Pancreas (tissue), 10 donors: ENCODE measurements at regions not wholly inside any gene's neighbourhood (a gene's known extent, or its start where the extent isn't known, plus 50 kb on each side); places are given as distances from the start of the nearest gene placed in this dataset.

Experiments used
- ATAC-seq, 4 donors: fragments of 200-7000 bp; cut with Tn5 transposase; one replicate each; pipeline versions ENCODE4 v1.8.0 to v1.9.1; 2020; ENCODE audit warnings: mild to moderate bottlenecking in 4 of 4, moderate library complexity in 4 of 4
- DNase-seq, 6 donors: peaks; one replicate each; pipeline ENCODE4 v3.0.0-alpha.2; 2020
- FAIRE-seq: peaks from 2 replicates; lab custom pipeline; 2012; peaks lifted over from hg19 to GRCh38; lab: Jason Lieb, UNC
- H3K27ac ChIP-seq, 4 donors: fragments of 200-600 bp; sonication (generic); 1 replicate in 3 of 4; 2 replicates in 1 of 4; pipeline versions ENCODE4 v1.5.0 to v1.8.0; 2020
- H3K27me3 ChIP-seq, 4 donors: fragments of 200-600 bp; one replicate each; pipeline ENCODE4 v1.8.0; 2021
- H3K36me3 ChIP-seq, 3 donors: fragments of 200-600 bp; sonication (generic) in 1 of 3; one replicate each; pipeline versions ENCODE4 v1.5.0 to v1.8.0; 2020 to 2021
- H3K4me1 ChIP-seq, 3 donors: fragments of 200-600 bp; one replicate each; pipeline ENCODE4 v1.8.0; 2021
- H3K4me3 ChIP-seq, 4 donors: fragments of 200-600 bp; sonication (generic) in 2 of 4; one replicate each; pipeline versions ENCODE4 v1.5.0 to v1.8.0; 2020 to 2021
- H3K9me3 ChIP-seq, 4 donors: fragments of 200-600 bp; one replicate each; pipeline ENCODE4 v1.8.0; 2021
- CTCF ChIP-seq, 4 donors: fragments of 200-600 bp; sonication (generic) in 3 of 4; IDR thresholded peaks; one replicate each; pipeline versions ENCODE4 v1.5.0 to v1.8.0; 2021; ENCODE audit warnings: antibody characterized with exemption in 4 of 4
- WGBS, 2 donors: extraction: QIAGEN DNeasy Blood & Tissue Kit; methylation state at CpG; one replicate each; pipeline ENCODE4 v1.1.7; 2013; 5-methylcytosine and 5-hydroxymethylcytosine counted together
- intact Hi-C, 3 donors: fragments of 100-400 bp; cut with DNase I; formaldehyde crosslinking; loops; one replicate each; pipeline versions ENCODE4 v1.11.1 to v1.14.2; 2022
- donor health status: healthy with polysubstance abuse.
- donor health status: DM: no; HTN: no; CAD: no; lungs with moderate emphysema.
- donor health status: DM: no; HTN: no; CAD: no.
- donor health status: control.
- donor health status: control.
- donor health status: Bipolar disorder and iron deficiency.
- donor health status: DM: yes; HTN: yes; CAD: no.
- donor health status: DM: no; HTN: no; CAD: no.
- donor health status: DM: no; HTN: no; CAD: no.
- donor health status: DM: yes; HTN: yes; CAD: no.

GRCh38 chr5:68139611-68140441 lies 75.7 kb upstream of the PIK3R1 start:
- no peak for TF ChIP-seq CTCF (IDR thresholded peaks at IDR 0.05)
- peaks cover 0 to 2% (median under 1%) of the 10 kb centered on the region in 3 donors for H3K4me1 ChIP-seq
- no peaks in the 10 kb centered on the region for H3K27me3 ChIP-seq
- FAIRE-seq (no peak), DNase-seq (no peak), ATAC-seq (no peak)
- WGBS, 2 donors = 49 to 54% methylated on average over 3 of the region's 3 CpGs
- intact Hi-C loops = no loop called here
- no peaks in the 10 kb centered on the region for H3K36me3 ChIP-seq
- no peak overlapping the region for H3K4me3 ChIP-seq
- H3K27ac ChIP-seq = no peak overlapping the region
- H3K9me3 ChIP-seq = no peaks in the 10 kb centered on the region

DNA sequence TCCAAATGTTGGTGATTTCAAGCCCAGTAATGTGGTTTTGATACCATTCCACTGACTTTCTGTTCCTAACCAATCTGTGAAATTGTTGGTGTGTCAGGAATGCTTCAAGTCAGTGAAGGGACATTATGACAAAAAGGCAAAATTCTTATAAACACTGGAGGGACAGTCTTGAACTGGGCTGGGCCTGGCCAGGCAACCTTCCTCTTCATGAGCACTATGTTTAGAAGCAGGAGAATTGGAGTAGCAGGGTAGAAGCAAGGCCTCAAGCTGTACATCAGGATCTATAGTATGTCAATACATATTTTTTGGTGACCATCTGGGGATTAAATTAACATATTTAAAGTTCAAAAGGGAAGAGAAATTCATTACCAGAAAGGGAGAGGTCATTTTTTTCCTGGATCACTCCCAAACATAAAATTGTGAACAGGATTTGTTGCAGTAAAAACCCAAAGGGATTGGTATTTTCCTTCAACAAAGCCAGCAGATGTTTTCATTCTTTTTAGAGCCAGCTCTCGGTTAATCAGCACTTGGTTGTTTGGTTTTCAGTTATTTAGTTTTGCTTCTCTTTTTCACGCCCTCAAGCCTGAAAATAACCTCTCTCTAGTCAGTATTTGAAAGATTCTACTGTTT lies 77.9 kb upstream of the PIK3R1 start:
- no peak overlapping the region for H3K27ac ChIP-seq
- no peak overlapping the region for H3K4me3 ChIP-seq
- FAIRE-seq = no peak
- 72% methylated on average over 2 of the region's 2 CpGs for WGBS, 2 donors
- no peak for DNase-seq
- TF ChIP-seq CTCF (IDR thresholded peaks at IDR 0.05) = no peak
- no peaks in the 10 kb centered on the region for H3K27me3 ChIP-seq
- intact Hi-C loops = no loop called here
- no peaks in the 10 kb centered on the region for H3K9me3 ChIP-seq
- no peaks in the 10 kb centered on the region for H3K36me3 ChIP-seq
- peaks cover 0 to 7% (median 5%) of the 10 kb centered on the region in 3 donors for H3K4me1 ChIP-seq
- ATAC-seq = no peak

DNA sequence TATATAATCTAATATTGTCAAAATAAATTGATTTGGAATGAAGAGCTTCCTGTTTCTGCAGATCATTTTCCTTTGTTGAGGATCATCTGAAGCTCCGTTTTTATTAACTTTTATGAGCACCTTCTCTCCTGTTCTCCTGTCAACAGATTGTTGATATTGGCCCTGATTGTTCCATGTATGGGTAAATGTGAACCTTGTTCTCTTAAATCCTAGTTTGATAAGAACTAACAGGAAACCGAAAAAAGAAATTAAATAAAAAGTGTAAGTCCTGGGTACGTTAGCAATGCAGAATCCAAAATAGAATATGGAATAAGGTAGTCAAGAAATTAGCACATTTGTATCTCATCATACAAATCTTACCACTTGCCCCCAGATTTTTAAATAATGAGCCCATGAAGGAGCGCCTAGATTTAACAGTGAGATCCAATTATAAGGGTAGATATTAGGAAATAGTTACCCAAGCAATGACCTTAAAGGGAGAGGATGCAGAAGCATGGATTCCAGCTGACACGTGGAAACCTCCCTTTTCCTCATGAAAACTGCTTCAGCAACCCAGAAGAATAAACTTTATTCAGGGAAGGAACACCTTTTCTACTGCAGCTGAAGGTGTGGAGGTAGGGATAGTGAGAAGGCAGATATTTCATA lies 80.8 kb upstream of the PIK3R1 start:
- Histone ChIP-seq H3K36me3 (no peaks in the 10 kb centered on the region), H3K27ac (no peak overlapping the region), H3K27me3 (no peaks in the 10 kb centered on the region), H3K4me1 (peaks cover 0 to 7% (median 5%) of the 10 kb centered on the region in 3 donors), H3K9me3 (no peaks in the 10 kb centered on the region), H3K4me3 (no peak overlapping the region)
- DNase-seq = no peak
- WGBS, 2 donors = 39 to 43% methylated on average over 5 of the region's 5 CpGs
- no peak for TF ChIP-seq CTCF (IDR thresholded peaks at IDR 0.05)
- intact Hi-C loops = no loop called here
- no peak for FAIRE-seq
- ATAC-seq = peak in 1 of 4 donors; percentile 15

DNA sequence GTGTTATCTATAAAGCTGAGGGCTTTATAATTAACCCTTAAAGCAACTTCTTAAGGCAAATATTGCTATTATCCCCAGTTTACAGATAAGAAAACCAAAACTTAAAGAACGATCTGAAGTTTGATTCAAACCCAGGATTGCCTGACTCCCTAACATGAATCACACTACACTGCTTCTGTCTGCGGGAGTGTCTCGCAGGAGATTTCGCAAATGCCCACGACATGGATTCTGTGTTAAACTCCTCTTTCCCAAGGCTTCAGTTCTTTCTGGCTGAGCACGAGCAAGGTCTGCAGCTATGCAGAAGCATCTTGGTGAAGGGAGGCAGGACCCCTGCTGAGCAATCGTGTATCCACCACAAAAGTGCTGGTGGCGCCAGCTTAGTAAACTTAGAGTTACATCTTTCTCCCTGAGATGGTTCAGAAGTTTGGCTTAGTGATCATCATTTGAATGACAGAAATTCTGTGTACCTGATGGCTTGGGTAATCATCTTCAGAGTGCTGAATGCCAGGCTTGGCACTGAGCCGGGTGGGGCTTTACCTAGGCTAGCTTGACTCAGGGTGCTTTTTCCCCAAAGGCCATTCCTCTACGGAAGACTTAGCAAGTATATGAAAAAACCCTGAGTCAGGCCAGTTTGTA lies 81.4 kb upstream of the PIK3R1 start:
- ATAC-seq (peak in 1 of 4 donors; percentile 32), DNase-seq (peak in 1 of 6 donors; percentile 58), FAIRE-seq (no peak)
- 73 to 77% methylated on average over 10 of the region's 10 CpGs for whole genome bisulfite sequencing, 2 donors
- intact Hi-C loops = no loop called here
- Histone ChIP-seq H3K4me3 (no peak overlapping the region), H3K9me3 (no peaks in the 10 kb centered on the region), H3K36me3 (no peaks in the 10 kb centered on the region), H3K4me1 (peaks cover 0 to 7% (median 5%) of the 10 kb centered on the region in 3 donors), H3K27me3 (no peaks in the 10 kb centered on the region), H3K27ac (no peak overlapping the region)
- TF ChIP-seq CTCF (IDR thresholded peaks at IDR 0.05) = no peak
